Lower leg skin (tissue), 3 donors: ENCODE measurements at regions not wholly inside any gene's neighbourhood (a gene's known extent, or its start where the extent isn't known, plus 50 kb on each side); places are given as distances from the start of the nearest gene placed in this dataset.

Experiments
- CTCF ChIP-seq, 3 donors: fragments of 450-650 bp; IDR thresholded peaks; one replicate each; pipeline ENCODE4 v1.5.1; 2016; ENCODE audit warnings: antibody characterized with exemption in 3 of 3, mild to moderate bottlenecking in 3 of 3, moderate library complexity in 2 of 3
- POLR2A ChIP-seq, 2 donors: fragments of 450-650 bp; IDR thresholded peaks; one replicate each; pipeline ENCODE4 v1.6.1; 2016 to 2017; ENCODE audit warnings: antibody characterized with exemption in 2 of 2, mild to moderate bottlenecking in 1 of 2, moderate library complexity in 1 of 2

- TF ChIP-seq CTCF (IDR thresholded peaks at IDR 0.05), result no peak
- no peak for TF ChIP-seq POLR2A (IDR thresholded peaks at IDR 0.05)
Observed at GRCh38 chr6:74976026-74976425, 229.8 kb downstream of the COL12A1 start.
